ENCODE measurements at regions not wholly inside any gene's neighbourhood (a gene's known extent, or its start where the extent isn't known, plus 50 kb on each side); places are given as distances from the start of the nearest gene placed in this dataset.

- no peak for TF ChIP-seq PREB (CRISPR knock-in tag; IDR thresholded peaks at IDR 0.05)
These were observed 1637.9 kb upstream of the ACO1 start (continued) for GRCh38 chr9:30746589-30746988.

DNA sequence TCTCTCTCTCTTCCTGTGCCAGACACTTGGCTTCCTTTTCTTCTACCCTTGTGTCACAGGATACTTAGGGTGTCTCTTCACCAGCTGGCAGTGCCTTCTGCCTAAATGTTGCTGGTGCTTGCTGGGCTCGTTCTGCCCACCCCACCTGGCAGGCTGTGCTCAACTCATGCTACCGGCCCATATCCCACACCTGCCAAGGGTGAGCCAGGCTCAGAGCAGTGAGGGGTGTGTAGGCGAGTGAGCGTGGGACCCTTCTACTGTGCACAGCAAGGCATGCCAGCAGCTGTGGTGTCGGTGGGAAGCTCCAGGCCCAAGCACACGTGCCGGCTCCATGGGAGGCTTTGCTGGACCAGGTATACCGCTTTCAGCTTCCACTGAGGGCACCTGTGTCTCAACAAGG, 1626.7 kb upstream of the ACO1 start:
- no TSS peak for BruUV-seq (replicated peaks)
- Histone ChIP-seq H3K9me3 (replicated peaks; ENCODE audit: control insufficient read depth, insufficient read depth, low read depth, low read length) (no peaks in the 10 kb centered on the region), H4K20me1 (replicated peaks; ENCODE audit: control insufficient read depth, insufficient read depth, low read length) (no peaks in the 10 kb centered on the region), H2AFZ (ENCODE audit: low read depth, low read length) (no peak overlapping the region), H3K4me2 (ENCODE audit: insufficient read depth, low read length) (no peak overlapping the region), H3K9ac (ENCODE audit: insufficient read depth in 1 of 2, low read depth in 2 of 2, low read length in 2 of 2) (no peak overlapping the region), H3K4me1 (replicated peaks in 1 of 2; ENCODE audit: control insufficient read depth in 2 of 2, insufficient read depth in 2 of 2, low read length in 2 of 2) (no peaks in the 10 kb centered on the region), H3K27me3 (ENCODE audit: control insufficient read depth in 2 of 2, insufficient read depth in 2 of 2, low read length in 2 of 2) (no peaks in the 10 kb centered on the region), H3K9me1 (ENCODE audit: control insufficient read depth, insufficient read depth, low read length) (no peaks in the 10 kb centered on the region), H3K4me3 (no peak overlapping the region), H3K27ac (ENCODE audit: extremely low read depth, low read depth, low read length) (no peak overlapping the region), H3K79me2 (ENCODE audit: control insufficient read depth, insufficient read depth, low read length) (no peaks in the 10 kb centered on the region), H3K36me3 (ENCODE audit: control insufficient read depth, insufficient read depth, low read length) (no peaks in the 10 kb centered on the region)
- no CpG with 5 or more reads among the region's 8 CpGs for WGBS (ENCODE audit: insufficient coverage, low coverage, missing lambda C conversion rate)
- in situ Hi-C loops (cut with MboI) = no loop called here
- POLR2A ChIA-PET = no interaction called here
- no peak for ATAC-seq
- FAIRE-seq = no peak
- intact Hi-C loops (cut with micrococcal nuclease) = no loop called here
- CTCF ChIA-PET (ENCODE audit: low intra/inter-chr PET ratio) = no interaction called here
- no peak for DNase-seq (ENCODE audit: extremely low read depth in 1 of 4, low spot score in 3 of 4)
- TF ChIP-seq SP2 (IDR thresholded peaks at IDR 0.05; ENCODE audit: extremely low read depth, low read depth, low read length, poor library complexity, severe bottlenecking) = no peak
- TF ChIP-seq, protein P1, sequence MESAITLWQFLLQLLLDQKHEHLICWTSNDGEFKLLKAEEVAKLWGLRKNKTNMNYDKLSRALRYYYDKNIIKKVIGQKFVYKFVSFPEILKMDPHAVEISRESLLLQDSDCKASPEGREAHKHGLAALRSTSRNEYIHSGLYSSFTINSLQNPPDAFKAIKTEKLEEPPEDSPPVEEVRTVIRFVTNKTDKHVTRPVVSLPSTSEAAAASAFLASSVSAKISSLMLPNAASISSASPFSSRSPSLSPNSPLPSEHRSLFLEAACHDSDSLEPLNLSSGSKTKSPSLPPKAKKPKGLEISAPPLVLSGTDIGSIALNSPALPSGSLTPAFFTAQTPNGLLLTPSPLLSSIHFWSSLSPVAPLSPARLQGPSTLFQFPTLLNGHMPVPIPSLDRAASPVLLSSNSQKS (CRISPR knock-in tag; IDR thresholded peaks at IDR 0.05) = no peak
- no peak for TF ChIP-seq FOXJ3 (CRISPR knock-in tag; IDR thresholded peaks at IDR 0.05)
- no peak for TF ChIP-seq ZNF75A (CRISPR knock-in tag; IDR thresholded peaks at IDR 0.05)
- no peak for TF ChIP-seq HBP1 (CRISPR knock-in tag; IDR thresholded peaks at IDR 0.05)
- no peak for TF ChIP-seq ZBTB17 (CRISPR knock-in tag; IDR thresholded peaks at IDR 0.05)
- TF ChIP-seq TCF3 (CRISPR knock-in tag; IDR thresholded peaks at IDR 0.05) = no peak
- TF ChIP-seq WHSC1 (IDR thresholded peaks at IDR 0.05; ENCODE audit: low read length) = no peak
- TF ChIP-seq THRB (CRISPR knock-in tag; conservative IDR thresholded peaks at IDR 0.05) = no peak
- no peak for TF ChIP-seq ZNF24 (IDR thresholded peaks at IDR 0.05)
- no peak for TF ChIP-seq CBX3 (IDR thresholded peaks at IDR 0.05; ENCODE audit: borderline replicate concordance in 1 of 2, low read length in 2 of 2)
- no peak for TF ChIP-seq SRSF3 (IDR thresholded peaks at IDR 0.05; ENCODE audit: insufficient read depth, low read length)
- no peak for TF ChIP-seq ZNF717 (CRISPR knock-in tag; IDR thresholded peaks at IDR 0.05)
- TF ChIP-seq NFYB (IDR thresholded peaks at IDR 0.05; ENCODE audit: extremely low read depth, insufficient read length) = no peak
- TF ChIP-seq, protein P2, sequence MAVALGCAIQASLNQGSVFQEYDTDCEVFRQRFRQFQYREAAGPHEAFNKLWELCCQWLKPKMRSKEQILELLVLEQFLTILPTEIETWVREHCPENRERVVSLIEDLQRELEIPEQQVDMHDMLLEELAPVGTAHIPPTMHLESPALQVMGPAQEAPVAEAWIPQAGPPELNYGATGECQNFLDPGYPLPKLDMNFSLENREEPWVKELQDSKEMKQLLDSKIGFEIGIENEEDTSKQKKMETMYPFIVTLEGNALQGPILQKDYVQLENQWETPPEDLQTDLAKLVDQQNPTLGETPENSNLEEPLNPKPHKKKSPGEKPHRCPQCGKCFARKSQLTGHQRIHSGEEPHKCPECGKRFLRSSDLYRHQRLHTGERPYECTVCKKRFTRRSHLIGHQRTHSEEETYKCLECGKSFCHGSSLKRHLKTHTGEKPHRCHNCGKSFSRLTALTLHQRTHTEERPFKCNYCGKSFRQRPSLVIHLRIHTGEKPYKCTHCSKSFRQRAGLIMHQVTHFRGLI (CRISPR knock-in tag; IDR thresholded peaks at IDR 0.05) = no peak

Data from K562 (cell line).